HEK293 (cell line): ENCODE measurements at regions not wholly inside any gene's neighbourhood (a gene's known extent, or its start where the extent isn't known, plus 50 kb on each side); places are given as distances from the start of the nearest gene placed in this dataset.

Source experiments
- YY1 ChIP-seq: fragments of 450-650 bp; formaldehyde crosslinking; IDR thresholded peaks from 2 replicates; pipeline ENCODE4 v1.5.1; 2018; ENCODE audit warnings: missing biosample characterization, missing genetic modification characterization
- TF ChIP-seq, protein P1 (sequence below): fragments of 450-650 bp; formaldehyde crosslinking; IDR thresholded peaks from 2 replicates; pipeline ENCODE4 v1.5.1; 2016; ENCODE audit warnings: missing biosample characterization, missing genetic modification characterization

DNA sequence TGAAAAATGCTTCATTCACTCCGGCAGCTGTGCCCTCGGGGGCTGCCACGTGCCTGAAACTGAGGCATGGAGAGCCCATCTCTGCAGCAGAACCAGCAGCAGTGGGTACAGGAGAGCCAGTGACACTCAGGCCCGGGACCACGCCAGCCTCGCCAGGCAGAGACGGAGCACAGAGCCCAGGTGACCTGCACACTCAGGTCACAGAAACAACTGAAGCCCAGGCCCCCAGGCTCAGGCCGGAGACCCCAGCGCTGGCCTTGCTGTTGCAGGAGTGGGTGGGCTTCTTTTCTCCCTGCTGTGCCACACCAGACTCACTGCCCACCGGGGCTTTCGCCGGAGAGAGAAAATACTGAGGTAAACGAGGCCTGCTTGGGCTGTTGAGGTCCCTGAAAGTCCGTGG, 117.3 kb downstream of the SOX1 start:
- TF ChIP-seq, protein P1, sequence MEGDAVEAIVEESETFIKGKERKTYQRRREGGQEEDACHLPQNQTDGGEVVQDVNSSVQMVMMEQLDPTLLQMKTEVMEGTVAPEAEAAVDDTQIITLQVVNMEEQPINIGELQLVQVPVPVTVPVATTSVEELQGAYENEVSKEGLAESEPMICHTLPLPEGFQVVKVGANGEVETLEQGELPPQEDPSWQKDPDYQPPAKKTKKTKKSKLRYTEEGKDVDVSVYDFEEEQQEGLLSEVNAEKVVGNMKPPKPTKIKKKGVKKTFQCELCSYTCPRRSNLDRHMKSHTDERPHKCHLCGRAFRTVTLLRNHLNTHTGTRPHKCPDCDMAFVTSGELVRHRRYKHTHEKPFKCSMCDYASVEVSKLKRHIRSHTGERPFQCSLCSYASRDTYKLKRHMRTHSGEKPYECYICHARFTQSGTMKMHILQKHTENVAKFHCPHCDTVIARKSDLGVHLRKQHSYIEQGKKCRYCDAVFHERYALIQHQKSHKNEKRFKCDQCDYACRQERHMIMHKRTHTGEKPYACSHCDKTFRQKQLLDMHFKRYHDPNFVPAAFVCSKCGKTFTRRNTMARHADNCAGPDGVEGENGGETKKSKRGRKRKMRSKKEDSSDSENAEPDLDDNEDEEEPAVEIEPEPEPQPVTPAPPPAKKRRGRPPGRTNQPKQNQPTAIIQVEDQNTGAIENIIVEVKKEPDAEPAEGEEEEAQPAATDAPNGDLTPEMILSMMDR (tag by site-specific recombination) = no peak
- no peak for TF ChIP-seq YY1 (tag by site-specific recombination)
